Fibroblast of lung (primary cell): ENCODE measurements at regions not wholly inside any gene's neighbourhood (a gene's known extent, or its start where the extent isn't known, plus 50 kb on each side); places are given as distances from the start of the nearest gene placed in this dataset.

Source experiments
- CTCF ChIP-seq, 2 donors: IDR thresholded peaks in 1 of 2; conservative IDR thresholded peaks in 1 of 2; 1 replicate in 1 of 2; 2 replicates in 1 of 2; pipeline ENCODE4 v1.5.1; 2011 to 2012; ENCODE audit warnings: low read length in 2 of 2, control low read depth in 1 of 2, inconsistent platforms in 1 of 2, low read depth in 1 of 2, mild to moderate bottlenecking in 1 of 2
- EZH2 ChIP-seq: IDR thresholded peaks from 2 replicates; pipeline ENCODE4 v1.5.1; 2012; ENCODE audit warnings: low read length, control low read depth, mild to moderate bottlenecking; ENCODE audit errors: missing control alignments

GRCh38 chr2:166700079-166700478 lies 188.2 kb upstream of the XIRP2 start:
- TF ChIP-seq CTCF (conservative IDR thresholded peaks at IDR 0.05 in 1 of 2, IDR thresholded peaks at IDR 0.05 in 1 of 2; ENCODE audit: low read depth in 1 of 2, low read length in 2 of 2) (peak in 1 of 2 donors; percentile 48), EZH2 (no peak)
